Posterior vena cava (tissue), 2 donors: ENCODE measurements at regions not wholly inside any gene's neighbourhood (a gene's known extent, or its start where the extent isn't known, plus 50 kb on each side); places are given as distances from the start of the nearest gene placed in this dataset.
"Not testable (repeated sequence)": the region's sequence is repeated elsewhere in the genome, so short reads cannot be mapped to it uniquely, and the experiment has no call there.

Experiments used
- DNase-seq: peaks from one replicate; pipeline ENCODE4 v3.0.0-alpha.2; 2020; ENCODE audit warnings: low spot score
- intact Hi-C, 2 donors: fragments of 100-400 bp; cut with DNase I; formaldehyde crosslinking; loops; one replicate each; pipeline versions ENCODE4 v1.14.1 to v1.14.2; 2022 to 2023
- donor health status: DM: yes; HTN: yes; CAD: no.
- donor health status: DM: yes; HTN: yes; CAD: no.

- DNase-seq: no peak
These were observed 97.5 kb downstream of the TMX1 start for GRCh38 chr14:51337520-51337919.

GRCh38 chr14:51341338-51341737 is 101.3 kb downstream of the TMX1 start:
- intact Hi-C loops: no loop called here

More at GRCh38 chr14:51337520-51337919, 97.5 kb downstream of the TMX1 start:
- intact Hi-C loops: no loop called here

DNA sequence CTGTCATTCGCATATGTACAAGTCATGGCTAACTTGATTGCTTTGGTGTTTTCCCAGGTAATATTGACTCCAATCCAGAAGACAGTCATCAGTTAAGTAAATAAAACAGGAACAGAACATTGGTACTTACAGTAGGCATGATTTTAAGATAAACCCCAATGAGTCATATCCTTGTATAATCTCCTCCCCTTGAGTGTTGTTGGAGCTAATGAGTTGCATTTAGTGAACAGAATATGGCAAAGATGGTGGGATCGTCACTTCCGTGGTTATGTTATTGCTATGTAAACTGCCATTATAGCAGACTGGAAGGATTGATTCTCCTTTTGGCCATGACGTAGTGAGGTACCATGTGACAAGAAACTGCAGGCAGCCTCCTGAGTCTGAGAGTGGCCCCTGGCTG is 102.2 kb downstream of the TMX1 start:
- DNase-seq: no peak
- intact Hi-C loops: no loop called here

More at GRCh38 chr14:51341338-51341737, 101.3 kb downstream of the TMX1 start:
- no peak for DNase-seq

DNA sequence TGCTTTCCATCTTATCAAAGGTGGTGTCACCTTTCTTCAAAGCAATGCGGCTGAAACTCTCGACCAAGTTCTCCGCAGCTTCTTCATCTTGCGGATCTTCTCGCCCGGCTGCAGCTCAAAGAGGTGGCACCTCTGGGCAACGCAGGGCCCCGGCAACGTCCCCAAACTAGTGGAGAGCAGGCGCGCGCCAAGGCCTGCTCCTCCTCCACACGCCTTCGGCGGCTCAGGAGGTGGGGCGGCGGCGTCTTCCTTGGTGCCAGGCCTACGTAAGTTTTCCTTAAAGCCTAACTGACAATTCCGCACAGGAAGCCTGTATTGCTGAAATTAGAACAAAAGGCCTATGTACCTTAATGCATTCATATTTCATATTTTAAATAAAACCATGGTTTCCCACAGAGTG is 112.0 kb downstream of the TMX1 start:
- DNase-seq: no peak
- intact Hi-C loops: no loop called here

- intact Hi-C loops: no loop called here
- no peak for DNase-seq
These were observed 113.9 kb downstream of the TMX1 start for GRCh38 chr14:51353901-51354300.

- intact Hi-C loops: no loop called here
- no peak for DNase-seq
These were observed 114.8 kb downstream of the TMX1 start for GRCh38 chr14:51354846-51355245.

- intact Hi-C loops: no loop called here
- DNase-seq: no peak
These were observed 116.3 kb downstream of the TMX1 start for GRCh38 chr14:51356381-51356780.

DNA sequence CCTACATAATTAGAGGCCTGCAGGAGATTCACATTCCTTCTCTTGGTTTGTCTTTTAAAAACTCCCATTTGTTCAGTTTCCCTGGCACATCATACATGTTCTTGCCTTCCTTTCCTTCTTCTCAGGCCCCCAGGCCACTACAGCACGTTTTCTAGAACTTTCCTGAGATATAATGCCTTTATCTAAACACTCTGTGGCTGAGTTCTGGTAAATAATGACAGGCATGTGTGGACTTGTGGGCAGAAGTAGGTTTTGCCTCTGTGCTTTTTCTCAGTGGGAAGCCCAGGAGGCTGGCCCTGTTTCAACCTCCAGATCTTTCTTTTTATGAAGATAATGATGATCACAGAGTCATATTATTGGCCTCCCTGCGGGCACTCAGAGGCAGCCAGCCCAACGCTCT is 117.2 kb downstream of the TMX1 start:
- no peak for DNase-seq
- intact Hi-C loops: no loop called here

- intact Hi-C loops: no loop called here
- no peak for DNase-seq
These were observed 120.5 kb downstream of the TMX1 start for GRCh38 chr14:51360592-51360991.

- intact Hi-C loops: no loop called here
These were observed 125.4 kb downstream of the TMX1 start for GRCh38 chr14:51365241-51365965.

DNA sequence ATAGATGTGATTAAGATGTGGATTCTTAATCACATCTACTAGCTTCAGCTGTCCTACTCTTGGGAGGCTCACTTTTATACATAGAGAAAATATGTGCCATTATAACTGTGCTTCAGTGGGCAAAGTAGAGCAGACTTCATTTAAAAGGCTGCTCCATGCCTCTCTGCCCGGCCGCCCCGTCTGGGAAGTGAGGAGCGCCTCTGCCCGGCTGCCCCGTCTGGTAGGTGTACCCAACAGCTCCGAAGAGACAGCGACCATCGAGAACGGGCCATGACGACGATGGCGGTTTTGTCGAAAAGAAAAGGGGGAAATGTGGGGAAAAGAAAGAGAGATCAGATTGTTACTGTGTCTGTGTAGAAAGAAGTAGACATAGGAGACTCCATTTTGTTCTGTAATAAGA is 126.4 kb downstream of the TMX1 start:
- DNase-seq, intact Hi-C loops: not testable (repeated sequence)

More at GRCh38 chr14:51365241-51365965, 125.4 kb downstream of the TMX1 start:
- DNase-seq: no peak

- intact Hi-C loops, DNase-seq: not testable (repeated sequence)
These were observed 127.0 kb downstream of the TMX1 start for GRCh38 chr14:51366866-51367599.

GRCh38 chr14:51367600-51367931 is 127.5 kb downstream of the TMX1 start:
- intact Hi-C loops: no loop called here
- DNase-seq: no peak

- intact Hi-C loops: no loop called here
These were observed 128.7 kb downstream of the TMX1 start for GRCh38 chr14:51368721-51369163.

GRCh38 chr14:51369814-51370213 is 129.8 kb downstream of the TMX1 start:
- DNase-seq: no peak
- intact Hi-C loops: loop anchor here in 1 of 2 donors (5.0 kb wide), 1 partner anchor 487 kb away; no protein-coding TSS in a partner anchor

More at GRCh38 chr14:51368721-51369163, 128.7 kb downstream of the TMX1 start:
- DNase-seq: no peak

DNA sequence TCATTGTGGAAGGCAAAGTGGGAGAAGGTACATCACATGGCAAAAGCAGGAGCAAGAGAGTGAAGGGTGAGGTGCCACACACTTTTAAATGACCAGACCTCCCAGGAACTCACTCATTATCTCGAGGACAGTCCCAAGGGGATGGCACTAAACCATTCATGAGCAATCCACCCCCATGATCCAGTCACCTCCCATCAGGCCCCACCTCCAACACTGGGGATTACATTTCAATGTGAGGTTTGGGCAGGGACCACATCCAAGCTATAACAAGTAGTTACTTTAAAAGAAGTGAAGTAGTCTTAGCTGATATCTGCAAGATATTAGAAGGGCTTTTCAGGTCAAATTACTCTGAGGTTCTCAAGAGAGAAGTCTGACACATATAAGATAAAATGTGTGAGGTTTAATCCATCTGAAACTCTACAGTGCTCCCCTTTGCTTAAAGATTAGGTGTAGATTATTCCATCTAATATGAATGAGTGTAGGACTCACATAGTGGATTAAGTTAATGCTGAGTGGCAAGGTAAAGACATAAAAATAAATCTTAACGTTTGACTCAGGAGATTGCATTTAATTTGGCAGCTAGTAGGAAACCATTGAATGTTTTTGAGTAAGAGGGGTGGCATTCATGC is 130.8 kb downstream of the TMX1 start:
- no peak for DNase-seq
- intact Hi-C loops: loop anchor here in 1 of 2 donors (5.0 kb wide), 1 partner anchor 486 kb away; no protein-coding TSS in a partner anchor

- intact Hi-C loops, DNase-seq: not testable (repeated sequence)
These were observed 137.1 kb downstream of the TMX1 start for GRCh38 chr14:51377186-51377585.

- no peak for DNase-seq
- intact Hi-C loops: no loop called here
These were observed 142.5 kb downstream of the TMX1 start for GRCh38 chr14:51382506-51382905.

DNA sequence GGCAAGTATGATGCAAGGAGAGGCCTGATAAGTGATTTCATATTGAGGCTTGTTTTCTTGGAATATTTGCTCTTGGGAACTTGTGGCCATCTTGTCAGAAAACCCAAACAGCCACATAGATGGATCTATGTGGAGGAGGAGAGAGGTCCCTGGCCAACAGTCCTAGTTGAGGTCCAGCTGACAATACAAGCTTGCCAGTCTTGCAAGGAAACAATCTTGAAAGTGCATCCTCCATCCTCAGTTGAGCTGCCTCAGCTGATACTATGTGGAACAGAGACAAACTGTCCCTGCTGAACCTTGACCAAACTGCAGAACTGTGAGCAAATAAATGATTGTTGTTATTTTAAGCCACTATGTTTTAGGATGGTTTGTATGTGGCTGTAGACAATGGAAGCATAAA is 146.4 kb downstream of the TMX1 start:
- DNase-seq: no peak
- intact Hi-C loops: no loop called here
